Osteocyte (in vitro differentiated cells): ENCODE measurements at regions not wholly inside any gene's neighbourhood (a gene's known extent, or its start where the extent isn't known, plus 50 kb on each side); places are given as distances from the start of the nearest gene placed in this dataset.

ENCODE experiments used
- DNase-seq: peaks from one replicate; pipeline ENCODE4 v3.0.0; 2021; ENCODE audit warnings: mixed read lengths; ENCODE audit not compliant: unreplicated experiment; ENCODE audit errors: extremely low spot score
- H3K27ac Mint-ChIP-seq: one replicate; pipeline ENCODE4 v1.8.0; 2021; ENCODE audit warnings: mild to moderate bottlenecking, mixed read lengths; ENCODE audit not compliant: unreplicated experiment
- H3K27me3 Mint-ChIP-seq: one replicate; pipeline ENCODE4 v1.8.0; 2021; ENCODE audit warnings: mixed read lengths; ENCODE audit not compliant: unreplicated experiment
- H3K36me3 Mint-ChIP-seq: one replicate; pipeline ENCODE4 v1.8.0; 2021; ENCODE audit warnings: mixed read lengths; ENCODE audit not compliant: unreplicated experiment
- H3K4me1 Mint-ChIP-seq: one replicate; pipeline ENCODE4 v1.8.0; 2021; ENCODE audit warnings: mixed read lengths; ENCODE audit not compliant: unreplicated experiment
- H3K4me3 Mint-ChIP-seq: one replicate; pipeline ENCODE4 v1.8.0; 2021; ENCODE audit warnings: mild to moderate bottlenecking, moderate library complexity, mixed read lengths; ENCODE audit not compliant: unreplicated experiment
- H3K9me3 Mint-ChIP-seq: one replicate; pipeline ENCODE4 v1.8.0; 2021; ENCODE audit warnings: mixed read lengths; ENCODE audit not compliant: unreplicated experiment
- TF ChIP-seq, protein P1 (sequence below): fragments of 200-600 bp; sonication (generic); IDR thresholded peaks from 2 replicates; pipeline ENCODE4 v1.5.0; 2021; ENCODE audit warnings: antibody characterized with exemption, mild to moderate bottlenecking, moderate library complexity

DNA sequence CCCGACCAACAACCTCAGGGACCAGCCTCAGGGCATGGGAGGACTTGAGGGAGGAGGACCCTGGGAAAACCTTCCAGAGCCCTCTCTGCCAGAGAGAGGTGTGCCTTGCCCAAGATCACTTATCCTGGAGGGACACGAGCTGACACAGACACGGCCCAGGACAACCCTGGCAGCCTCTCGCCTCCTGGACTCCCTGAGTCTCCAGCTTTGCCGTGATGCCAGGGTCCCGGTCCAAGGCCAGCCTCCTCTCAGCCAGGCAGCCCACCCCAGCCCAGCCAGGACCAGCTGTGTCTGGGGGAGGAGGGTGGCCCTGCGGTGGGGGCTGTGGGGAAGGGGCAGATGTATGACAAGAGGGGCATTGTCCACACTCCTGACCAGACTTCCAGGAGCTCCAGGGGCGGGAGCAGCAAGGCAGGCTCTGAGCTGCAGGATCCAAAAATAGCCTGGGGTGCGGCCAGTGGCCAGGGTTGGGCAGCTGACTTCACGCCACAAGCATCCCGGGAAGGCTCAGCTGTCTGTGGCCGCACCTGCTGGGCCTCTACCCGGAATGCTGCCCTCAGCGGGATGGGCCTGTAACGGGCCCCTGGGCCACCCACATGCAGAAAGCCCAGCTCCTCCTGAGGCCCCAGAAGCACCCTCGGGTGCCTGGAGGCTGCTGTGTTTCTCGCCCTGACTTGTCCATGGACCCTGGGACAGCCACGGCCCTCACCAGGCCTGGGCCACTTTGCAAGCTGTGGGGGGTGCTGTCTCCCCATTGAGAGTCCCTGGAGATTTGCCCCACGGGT is 65.5 kb upstream of the GPC1 start:
- Mint-ChIP-seq H3K27me3 (no peaks in the 10 kb centered on the region), H3K36me3 (no peaks in the 10 kb centered on the region), H3K27ac (peak overlapping the region; percentile 57), H3K4me1 (peaks cover 42% of the 10 kb centered on the region), H3K9me3 (no peaks in the 10 kb centered on the region), H3K4me3 (no peak overlapping the region)
- TF ChIP-seq, protein P1, sequence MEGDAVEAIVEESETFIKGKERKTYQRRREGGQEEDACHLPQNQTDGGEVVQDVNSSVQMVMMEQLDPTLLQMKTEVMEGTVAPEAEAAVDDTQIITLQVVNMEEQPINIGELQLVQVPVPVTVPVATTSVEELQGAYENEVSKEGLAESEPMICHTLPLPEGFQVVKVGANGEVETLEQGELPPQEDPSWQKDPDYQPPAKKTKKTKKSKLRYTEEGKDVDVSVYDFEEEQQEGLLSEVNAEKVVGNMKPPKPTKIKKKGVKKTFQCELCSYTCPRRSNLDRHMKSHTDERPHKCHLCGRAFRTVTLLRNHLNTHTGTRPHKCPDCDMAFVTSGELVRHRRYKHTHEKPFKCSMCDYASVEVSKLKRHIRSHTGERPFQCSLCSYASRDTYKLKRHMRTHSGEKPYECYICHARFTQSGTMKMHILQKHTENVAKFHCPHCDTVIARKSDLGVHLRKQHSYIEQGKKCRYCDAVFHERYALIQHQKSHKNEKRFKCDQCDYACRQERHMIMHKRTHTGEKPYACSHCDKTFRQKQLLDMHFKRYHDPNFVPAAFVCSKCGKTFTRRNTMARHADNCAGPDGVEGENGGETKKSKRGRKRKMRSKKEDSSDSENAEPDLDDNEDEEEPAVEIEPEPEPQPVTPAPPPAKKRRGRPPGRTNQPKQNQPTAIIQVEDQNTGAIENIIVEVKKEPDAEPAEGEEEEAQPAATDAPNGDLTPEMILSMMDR, result no peak
- peak; percentile 94 for DNase-seq

DNA sequence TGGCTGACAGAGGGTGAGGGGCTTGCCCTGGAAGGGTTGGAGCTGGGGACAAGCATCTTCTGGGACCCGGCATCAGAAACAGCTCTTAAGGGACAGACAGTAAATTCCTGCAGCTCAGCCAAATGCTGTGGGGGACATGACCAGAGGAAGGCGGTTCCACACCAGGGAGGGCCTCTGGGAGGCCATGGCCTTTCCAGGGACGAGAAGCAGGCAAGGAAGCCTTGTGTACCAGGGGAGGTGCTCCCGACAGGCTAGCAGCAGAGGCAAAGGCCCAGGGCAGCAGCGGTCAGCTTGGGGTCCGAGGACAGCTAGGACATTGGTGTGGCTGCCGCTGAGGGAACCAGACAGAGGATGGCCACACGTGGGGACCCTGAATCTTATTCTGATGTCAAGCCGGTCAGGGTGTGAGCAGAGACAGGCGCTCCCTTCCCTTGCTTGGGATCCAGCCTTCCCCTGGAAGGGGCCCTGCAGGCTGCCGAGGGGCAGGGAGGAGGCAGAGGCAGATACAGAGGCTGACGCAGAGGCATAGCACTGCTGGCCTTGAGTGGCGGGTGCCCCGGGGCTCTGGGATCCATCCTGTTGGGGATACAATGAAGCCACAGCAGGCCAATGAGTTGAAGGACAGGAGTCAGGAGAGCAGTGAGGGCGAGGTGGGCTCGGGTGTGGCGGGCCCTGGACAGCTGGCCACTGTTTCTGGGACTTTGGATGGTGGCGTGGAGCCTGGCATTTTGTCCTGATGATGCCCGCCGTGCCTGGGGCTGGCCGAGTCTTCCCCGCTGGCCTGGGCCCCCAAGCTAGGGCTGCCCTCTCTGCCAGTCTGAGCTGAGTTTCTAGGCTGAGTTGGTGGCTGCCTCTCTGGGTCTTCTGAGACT is 64.1 kb upstream of the GPC1 start:
- no peak overlapping the region for H3K4me3 Mint-ChIP-seq
- no peaks in the 10 kb centered on the region for H3K27me3 Mint-ChIP-seq
- H3K36me3 Mint-ChIP-seq, result no peaks in the 10 kb centered on the region
- TF ChIP-seq, protein P1, result no peak
- peaks cover 45% of the 10 kb centered on the region for H3K4me1 Mint-ChIP-seq
- no peaks in the 10 kb centered on the region for H3K9me3 Mint-ChIP-seq
- peak overlapping the region; percentile 34 for H3K27ac Mint-ChIP-seq
- DNase-seq, result no peak

DNA sequence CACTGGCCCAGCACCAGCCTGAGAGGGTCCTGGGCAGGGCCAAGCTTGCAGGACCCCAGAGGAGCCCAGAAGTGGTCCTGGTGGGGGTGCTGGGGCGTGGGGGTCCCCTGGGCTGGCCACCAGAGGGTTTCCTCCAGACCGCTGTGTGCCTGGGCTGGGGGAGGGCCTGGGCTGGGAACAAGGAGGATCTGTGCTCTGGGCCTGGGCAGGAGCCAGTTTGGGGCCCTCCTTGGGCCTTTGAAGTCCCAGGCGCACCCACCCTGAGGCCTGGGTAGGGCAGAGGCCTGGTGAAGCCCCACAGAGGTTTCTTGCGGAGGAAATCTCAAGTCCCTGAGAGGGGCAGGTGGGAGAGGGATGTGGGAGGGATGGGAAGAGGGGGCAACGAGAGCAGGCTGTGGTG is 63.4 kb upstream of the GPC1 start:
- no peak overlapping the region for H3K27ac Mint-ChIP-seq

DNA sequence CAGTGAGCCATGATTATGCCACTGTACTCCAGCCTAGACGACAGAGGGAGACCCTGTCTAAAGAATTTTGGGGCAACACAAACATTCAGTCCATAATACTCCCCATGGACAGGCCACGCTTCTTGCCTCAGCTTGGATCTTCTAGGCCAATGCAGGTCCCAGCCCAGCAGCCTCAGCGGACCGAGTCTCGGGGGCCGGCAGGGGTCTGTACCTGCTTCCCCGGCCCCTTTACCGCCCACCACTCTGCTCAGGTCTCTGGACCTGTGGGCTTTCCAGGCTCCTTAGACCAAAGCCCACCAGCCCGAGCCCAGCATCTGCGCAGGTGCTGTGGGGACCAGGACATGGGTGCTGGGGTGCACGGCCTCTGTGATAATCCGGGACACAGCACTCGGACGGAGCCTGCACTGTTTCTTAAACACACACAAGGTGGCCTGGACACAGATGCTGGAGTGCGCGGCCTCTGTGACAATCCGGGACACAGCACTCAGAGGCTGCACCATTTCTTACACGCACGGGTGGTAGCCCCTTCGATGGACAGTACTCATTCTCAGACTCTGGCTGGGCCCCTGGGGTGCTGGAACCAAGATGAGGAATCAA is 62.1 kb upstream of the GPC1 start:
- DNase-seq, result no peak
- TF ChIP-seq, protein P1, result no peak
- no peak overlapping the region for H3K27ac Mint-ChIP-seq

More for the DNA sequence above, 63.4 kb upstream of the GPC1 start:
- Mint-ChIP-seq H3K4me3 (no peak overlapping the region), H3K4me1 (peaks cover 45% of the 10 kb centered on the region), H3K9me3 (no peaks in the 10 kb centered on the region), H3K36me3 (no peaks in the 10 kb centered on the region), H3K27me3 (no peaks in the 10 kb centered on the region)
- TF ChIP-seq, protein P1, result no peak
- no peak for DNase-seq

More for the DNA sequence above, 62.1 kb upstream of the GPC1 start:
- Mint-ChIP-seq H3K9me3 (no peaks in the 10 kb centered on the region), H3K36me3 (no peaks in the 10 kb centered on the region), H3K27me3 (no peaks in the 10 kb centered on the region), H3K4me1 (peaks cover 45% of the 10 kb centered on the region), H3K4me3 (no peak overlapping the region)
